T1000 (cell line): ENCODE measurements at regions not wholly inside any gene's neighbourhood (a gene's known extent, or its start where the extent isn't known, plus 50 kb on each side); places are given as distances from the start of the nearest gene placed in this dataset.

Experiments
- DNase-seq: peaks from one replicate; lab custom pipeline; 2025; ENCODE audit warnings: mixed read lengths; lab: John Stamatoyannopoulos, UW

- DNase-seq: no peak
Observed at GRCh38 chr11:96607864-96608558, 218.2 kb downstream of the JRKL start.

GRCh38 chr11:96614101-96614500 lies 224.3 kb downstream of the JRKL start:
- no peak for DNase-seq

GRCh38 chr11:96614846-96615245 lies 225.0 kb downstream of the JRKL start:
- DNase-seq: no peak

- DNase-seq: no peak
Observed at GRCh38 chr11:96620464-96621044, 230.7 kb downstream of the JRKL start.

GRCh38 chr11:96621161-96621560 lies 231.3 kb downstream of the JRKL start:
- DNase-seq: no peak

GRCh38 chr11:96622026-96622634 lies 232.3 kb downstream of the JRKL start:
- no peak for DNase-seq

GRCh38 chr11:96624126-96624525 lies 234.3 kb downstream of the JRKL start:
- DNase-seq: no peak

GRCh38 chr11:96627376-96627775 lies 237.6 kb downstream of the JRKL start:
- DNase-seq: no peak

- no peak for DNase-seq
Observed at GRCh38 chr11:96635655-96636054, 245.8 kb downstream of the JRKL start.

- DNase-seq: no peak
Observed at GRCh38 chr11:96641261-96641660, 251.4 kb downstream of the JRKL start.

- no peak for DNase-seq
Observed at GRCh38 chr11:96642583-96642982, 252.8 kb downstream of the JRKL start.

- no peak for DNase-seq
Observed at GRCh38 chr11:96643173-96643572, 253.4 kb downstream of the JRKL start.

GRCh38 chr11:96647621-96648020 lies 257.8 kb downstream of the JRKL start:
- no peak for DNase-seq

GRCh38 chr11:96648991-96649390 lies 259.2 kb downstream of the JRKL start:
- no peak for DNase-seq

- DNase-seq: no peak
Observed at GRCh38 chr11:96652516-96652915, 262.7 kb downstream of the JRKL start.

- no peak for DNase-seq
Observed at GRCh38 chr11:96655474-96655873, 265.7 kb downstream of the JRKL start.

- no peak for DNase-seq
Observed at GRCh38 chr11:96658436-96658835, 268.6 kb downstream of the JRKL start.

GRCh38 chr11:96664110-96664509 lies 274.3 kb downstream of the JRKL start:
- DNase-seq: no peak

GRCh38 chr11:96680211-96681018 lies 290.6 kb downstream of the JRKL start:
- no peak for DNase-seq

GRCh38 chr11:96681019-96681716 lies 291.4 kb downstream of the JRKL start:
- DNase-seq: no peak

- no peak for DNase-seq
Observed at GRCh38 chr11:96694338-96694737, 304.5 kb downstream of the JRKL start.

- no peak for DNase-seq
Observed at GRCh38 chr11:96696731-96697130, 306.9 kb downstream of the JRKL start.
